Peyer's patch (tissue), 4 donors: ENCODE measurements at regions not wholly inside any gene's neighbourhood (a gene's known extent, or its start where the extent isn't known, plus 50 kb on each side); places are given as distances from the start of the nearest gene placed in this dataset.
"Not testable (repeated sequence)": the region's sequence is repeated elsewhere in the genome, so short reads cannot be mapped to it uniquely, and the experiment has no call there.

Experiments
- DNase-seq, 3 donors: peaks; one replicate each; pipeline ENCODE4 v3.0.0-alpha.2; 2017 to 2019
- H3K27ac ChIP-seq, 4 donors: fragments of 200-600 bp; sonication (generic); one replicate each; pipeline ENCODE4 v1.5.1; 2016 to 2019
- H3K27me3 ChIP-seq, 2 donors: fragments of 200-600 bp; sonication (generic); one replicate each; pipeline ENCODE4 v1.5.1; 2019
- H3K36me3 ChIP-seq, 3 donors: fragments of 200-600 bp; sonication (generic); one replicate each; pipeline ENCODE4 v1.5.1; 2016 to 2019
- H3K4me1 ChIP-seq, 4 donors: fragments of 200-600 bp; sonication (generic); one replicate each; pipeline ENCODE4 v1.5.1; 2016 to 2019
- H3K4me3 ChIP-seq, 4 donors: fragments of 200-600 bp; sonication (generic); 1 replicate in 3 of 4; 2 replicates in 1 of 4; pipeline ENCODE4 v1.5.1; 2016 to 2019; ENCODE audit warnings: mild to moderate bottlenecking in 1 of 4
- H3K9me3 ChIP-seq, 4 donors: fragments of 200-600 bp; sonication (generic); one replicate each; pipeline ENCODE4 v1.5.1; 2016 to 2019; ENCODE audit warnings: mild to moderate bottlenecking in 1 of 4
- CTCF ChIP-seq, 6 experiments: fragments of 450-650 bp in 4 of 6; fragments of 200-600 bp in 2 of 6; sonication (generic) in 1 of 6; IDR thresholded peaks; one replicate each; pipeline ENCODE4 v1.5.1; 2017 to 2019; ENCODE audit warnings: antibody characterized with exemption in 6 of 6, mild to moderate bottlenecking in 3 of 6, moderate library complexity in 1 of 6
- POLR2A ChIP-seq, 2 donors: fragments of 450-650 bp; IDR thresholded peaks; one replicate each; pipeline ENCODE4 v1.5.1; 2017; ENCODE audit warnings: antibody characterized with exemption in 2 of 2, mild to moderate bottlenecking in 2 of 2, moderate library complexity in 2 of 2

DNA sequence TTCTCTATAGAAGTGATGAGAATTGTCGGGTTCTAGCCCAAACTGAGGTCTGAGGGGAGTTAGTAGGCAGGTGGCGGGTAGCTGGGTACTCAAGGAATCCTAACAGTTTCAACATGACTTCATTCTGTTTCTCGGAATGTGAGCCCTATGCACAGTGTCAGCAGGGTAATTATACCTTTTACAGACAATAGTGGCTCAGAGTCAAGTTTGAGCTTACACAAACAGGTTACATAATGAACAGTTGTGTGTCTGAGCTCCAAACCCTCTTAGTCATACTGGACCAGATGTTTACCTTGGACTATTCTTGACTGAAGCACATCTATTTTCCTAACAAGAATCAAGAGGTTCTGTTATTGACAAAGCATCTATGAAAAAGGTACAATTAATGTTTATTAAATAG, 1066.7 kb upstream of the PCDH20 start:
- H3K36me3 ChIP-seq = no peaks in the 10 kb centered on the region
- no peaks in the 10 kb centered on the region for H3K4me1 ChIP-seq
- no peak for DNase-seq
- TF ChIP-seq CTCF (IDR thresholded peaks at IDR 0.05) (no peak), POLR2A (IDR thresholded peaks at IDR 0.05) (no peak)
- no peak overlapping the region for H3K4me3 ChIP-seq
- no peaks in the 10 kb centered on the region for H3K9me3 ChIP-seq
- H3K27ac ChIP-seq = no peak overlapping the region
- H3K27me3 ChIP-seq = no peaks in the 10 kb centered on the region

- Histone ChIP-seq H3K27me3 (no peaks in the 10 kb centered on the region), H3K36me3 (no peaks in the 10 kb centered on the region), H3K4me3 (no peak overlapping the region), H3K27ac (no peak overlapping the region), H3K9me3 (no peaks in the 10 kb centered on the region), H3K4me1 (no peaks in the 10 kb centered on the region)
- TF ChIP-seq POLR2A (IDR thresholded peaks at IDR 0.05) (no peak), CTCF (IDR thresholded peaks at IDR 0.05) (no peak)
- DNase-seq = no peak
These were observed 1058.2 kb upstream of the PCDH20 start for GRCh38 chr13:62473944-62474237.

DNA sequence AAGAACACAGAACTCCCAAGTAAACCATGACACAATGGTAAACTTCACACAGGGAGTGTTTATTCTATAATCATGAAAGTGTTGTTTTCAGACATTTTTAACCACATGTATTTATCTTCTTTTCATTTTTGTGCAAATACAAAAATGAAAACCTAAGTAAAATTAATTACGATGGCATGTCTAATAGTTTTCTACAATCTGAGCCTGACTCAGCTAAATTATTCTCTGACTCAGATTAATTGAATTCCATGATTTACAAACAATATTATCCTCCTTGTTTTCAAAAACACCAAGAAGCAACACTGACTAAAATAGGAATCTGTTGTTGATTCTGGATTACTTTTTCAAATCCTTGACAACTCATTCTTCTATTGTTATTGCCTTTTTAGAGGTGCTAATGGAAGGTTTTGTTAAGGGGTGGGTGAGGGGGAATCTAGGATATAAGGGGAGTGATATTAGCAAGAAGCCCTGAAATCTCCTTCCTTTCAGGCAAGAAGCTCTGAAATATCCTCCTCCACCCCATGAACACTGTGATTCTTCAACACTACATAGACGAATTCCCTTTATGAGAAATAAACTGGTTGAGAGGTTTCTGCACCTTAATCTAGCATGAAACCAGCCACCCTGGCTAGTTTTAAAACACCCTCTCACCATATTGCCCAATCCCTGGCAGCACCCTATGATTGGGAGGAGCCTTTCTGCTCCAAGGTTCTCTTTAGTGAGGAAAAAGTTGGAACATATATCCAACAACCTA, 1057.7 kb upstream of the PCDH20 start:
- no peak overlapping the region for H3K27ac ChIP-seq
- H3K4me1 ChIP-seq = no peaks in the 10 kb centered on the region
- H3K4me3 ChIP-seq = no peak overlapping the region
- H3K36me3 ChIP-seq = no peaks in the 10 kb centered on the region
- no peaks in the 10 kb centered on the region for H3K27me3 ChIP-seq
- no peaks in the 10 kb centered on the region for H3K9me3 ChIP-seq
- no peak for DNase-seq
- TF ChIP-seq CTCF (IDR thresholded peaks at IDR 0.05) (no peak), POLR2A (IDR thresholded peaks at IDR 0.05) (no peak)

DNA sequence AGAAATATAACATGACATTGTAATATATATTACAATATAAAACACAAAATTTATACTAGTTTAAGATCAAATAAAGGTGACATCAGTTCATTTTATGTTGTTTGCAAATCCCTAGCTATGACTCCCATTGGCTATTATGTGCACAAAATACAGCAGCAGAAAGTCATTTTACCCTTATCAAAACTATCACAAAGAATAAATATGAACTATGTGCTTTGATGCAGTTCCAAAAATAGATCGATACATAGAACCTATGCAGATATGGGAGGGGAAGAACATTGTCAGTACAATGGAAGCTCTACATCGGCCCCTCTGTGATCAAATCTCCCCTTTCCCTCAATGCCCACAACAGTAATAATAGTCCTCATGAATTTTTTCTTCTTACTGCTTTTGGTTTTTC, 1038.1 kb upstream of the PCDH20 start:
- no peaks in the 10 kb centered on the region for H3K27me3 ChIP-seq
- TF ChIP-seq POLR2A (IDR thresholded peaks at IDR 0.05) (no peak), CTCF (IDR thresholded peaks at IDR 0.05) (no peak)
- no peak overlapping the region for H3K27ac ChIP-seq
- H3K36me3 ChIP-seq = no peaks in the 10 kb centered on the region
- no peaks in the 10 kb centered on the region for H3K9me3 ChIP-seq
- H3K4me3 ChIP-seq = no peak overlapping the region
- H3K4me1 ChIP-seq = no peaks in the 10 kb centered on the region
- no peak for DNase-seq

GRCh38 chr13:62450759-62451158, 1035.1 kb upstream of the PCDH20 start:
- DNase-seq = no peak
- Histone ChIP-seq H3K4me1 (no peaks in the 10 kb centered on the region), H3K27ac (no peak overlapping the region), H3K27me3 (no peaks in the 10 kb centered on the region), H3K36me3 (no peaks in the 10 kb centered on the region), H3K4me3 (no peak overlapping the region), H3K9me3 (no peaks in the 10 kb centered on the region)
- no peak for TF ChIP-seq POLR2A (IDR thresholded peaks at IDR 0.05)
- no peak for TF ChIP-seq CTCF (IDR thresholded peaks at IDR 0.05)

GRCh38 chr13:62447771-62448382, 1032.2 kb upstream of the PCDH20 start:
- H3K4me1 ChIP-seq, H3K27ac ChIP-seq, H3K36me3 ChIP-seq, DNase-seq, H3K27me3 ChIP-seq, H3K9me3 ChIP-seq, H3K4me3 ChIP-seq: not testable (repeated sequence)
